ENCODE measurements at regions not wholly inside any gene's neighbourhood (a gene's known extent, or its start where the extent isn't known, plus 50 kb on each side); places are given as distances from the start of the nearest gene placed in this dataset.

DNA sequence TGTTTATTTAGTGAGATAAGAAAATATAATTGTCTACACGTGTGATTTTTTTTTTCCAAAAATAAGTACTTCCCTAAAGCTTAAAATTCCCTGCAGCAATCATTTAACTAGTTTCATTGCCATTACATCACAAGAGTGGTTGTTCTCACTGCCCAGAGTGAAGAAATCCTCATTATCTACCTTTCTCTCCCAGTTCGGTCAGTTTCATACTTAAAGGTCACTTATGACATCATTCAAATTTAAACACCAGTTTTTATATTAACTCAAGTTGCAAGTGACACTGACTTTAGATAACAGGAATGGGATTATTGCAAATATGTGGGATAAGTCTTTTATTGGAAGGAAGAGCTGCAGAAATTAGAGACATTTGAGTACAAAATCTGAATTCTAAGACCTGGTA, 1699.8 kb upstream of the IGFBP7 start:
- Histone ChIP-seq H3K4me3 (no peak overlapping the region), H3K4me1 (no peaks in the 10 kb centered on the region), H3K9me3 (no peaks in the 10 kb centered on the region), H3K27me3 (no peaks in the 10 kb centered on the region), H3K27ac (no peak overlapping the region), H3K36me3 (no peaks in the 10 kb centered on the region)
- DNase-seq (ENCODE audit: extremely low spot score in 2 of 2), result no peak
- TF ChIP-seq POLR2A (IDR thresholded peaks at IDR 0.05) (no peak), POLR2AphosphoS5 (IDR thresholded peaks at IDR 0.05; ENCODE audit: insufficient read depth in 1 of 2, low read depth in 1 of 2) (no peak)
- TF ChIP-seq, protein P1, sequence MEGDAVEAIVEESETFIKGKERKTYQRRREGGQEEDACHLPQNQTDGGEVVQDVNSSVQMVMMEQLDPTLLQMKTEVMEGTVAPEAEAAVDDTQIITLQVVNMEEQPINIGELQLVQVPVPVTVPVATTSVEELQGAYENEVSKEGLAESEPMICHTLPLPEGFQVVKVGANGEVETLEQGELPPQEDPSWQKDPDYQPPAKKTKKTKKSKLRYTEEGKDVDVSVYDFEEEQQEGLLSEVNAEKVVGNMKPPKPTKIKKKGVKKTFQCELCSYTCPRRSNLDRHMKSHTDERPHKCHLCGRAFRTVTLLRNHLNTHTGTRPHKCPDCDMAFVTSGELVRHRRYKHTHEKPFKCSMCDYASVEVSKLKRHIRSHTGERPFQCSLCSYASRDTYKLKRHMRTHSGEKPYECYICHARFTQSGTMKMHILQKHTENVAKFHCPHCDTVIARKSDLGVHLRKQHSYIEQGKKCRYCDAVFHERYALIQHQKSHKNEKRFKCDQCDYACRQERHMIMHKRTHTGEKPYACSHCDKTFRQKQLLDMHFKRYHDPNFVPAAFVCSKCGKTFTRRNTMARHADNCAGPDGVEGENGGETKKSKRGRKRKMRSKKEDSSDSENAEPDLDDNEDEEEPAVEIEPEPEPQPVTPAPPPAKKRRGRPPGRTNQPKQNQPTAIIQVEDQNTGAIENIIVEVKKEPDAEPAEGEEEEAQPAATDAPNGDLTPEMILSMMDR (IDR thresholded peaks at IDR 0.05), result no peak
- intact Hi-C loops (cut with DNase I), result no loop called here

DNA sequence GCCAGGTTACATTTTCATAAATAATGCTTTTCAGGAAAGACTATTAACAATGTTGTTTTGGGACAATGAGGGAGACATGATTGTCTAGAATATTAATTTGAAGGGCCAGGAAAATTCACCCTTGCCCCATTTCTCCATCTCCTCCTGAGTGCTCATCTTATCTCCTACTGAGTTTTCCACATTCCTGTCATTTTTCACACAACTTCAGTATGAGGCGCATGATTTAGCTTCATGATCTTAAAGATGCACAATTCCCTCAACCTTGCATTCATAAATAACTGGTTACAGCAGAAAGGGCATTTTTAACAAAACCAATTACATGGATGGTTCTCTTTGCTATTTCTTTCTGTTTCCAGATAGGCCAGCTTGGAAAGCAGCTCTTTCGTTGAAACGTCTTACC, 1699.2 kb upstream of the IGFBP7 start:
- no peak for DNase-seq (ENCODE audit: extremely low spot score in 2 of 2)
- no peaks in the 10 kb centered on the region for H3K9me3 ChIP-seq
- TF ChIP-seq POLR2AphosphoS5 (IDR thresholded peaks at IDR 0.05; ENCODE audit: insufficient read depth in 1 of 2, low read depth in 1 of 2), result no peak
- TF ChIP-seq POLR2A (IDR thresholded peaks at IDR 0.05), result no peak
- TF ChIP-seq, protein P1 (IDR thresholded peaks at IDR 0.05), result no peak
- intact Hi-C loops (cut with DNase I), result no loop called here
- H3K36me3 ChIP-seq, result no peaks in the 10 kb centered on the region
- H3K4me1 ChIP-seq, result no peaks in the 10 kb centered on the region
- H3K4me3 ChIP-seq, result no peak overlapping the region
- H3K27me3 ChIP-seq, result no peaks in the 10 kb centered on the region
- no peak overlapping the region for H3K27ac ChIP-seq

DNA sequence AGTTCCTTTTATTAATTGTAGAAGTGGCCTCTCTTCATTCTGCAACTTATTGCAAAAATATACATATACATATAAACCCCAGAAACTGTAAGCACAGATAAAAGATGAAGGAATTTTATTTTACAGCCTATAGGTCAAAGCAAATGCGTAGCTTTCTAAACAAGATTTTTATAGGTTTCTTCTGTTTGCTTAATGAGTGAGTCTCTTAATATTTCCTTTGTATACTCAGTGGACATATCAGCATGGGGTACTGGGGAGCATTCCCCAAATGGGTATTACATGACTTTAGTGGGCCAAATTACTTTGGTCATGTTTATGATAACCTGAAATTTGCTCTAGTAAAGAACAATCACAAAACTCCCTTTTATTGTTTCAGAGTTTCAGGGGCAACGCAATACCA, 1698.6 kb upstream of the IGFBP7 start:
- H3K27ac ChIP-seq, result no peak overlapping the region
- H3K4me3 ChIP-seq, result no peak overlapping the region
- no peaks in the 10 kb centered on the region for H3K9me3 ChIP-seq
- intact Hi-C loops (cut with DNase I), result no loop called here
- no peaks in the 10 kb centered on the region for H3K4me1 ChIP-seq
- no peaks in the 10 kb centered on the region for H3K27me3 ChIP-seq
- DNase-seq (ENCODE audit: extremely low spot score in 2 of 2), result no peak
- no peaks in the 10 kb centered on the region for H3K36me3 ChIP-seq
- no peak for TF ChIP-seq POLR2AphosphoS5 (IDR thresholded peaks at IDR 0.05; ENCODE audit: insufficient read depth in 1 of 2, low read depth in 1 of 2)
- TF ChIP-seq, protein P1 (IDR thresholded peaks at IDR 0.05), result no peak
- no peak for TF ChIP-seq POLR2A (IDR thresholded peaks at IDR 0.05)

DNA sequence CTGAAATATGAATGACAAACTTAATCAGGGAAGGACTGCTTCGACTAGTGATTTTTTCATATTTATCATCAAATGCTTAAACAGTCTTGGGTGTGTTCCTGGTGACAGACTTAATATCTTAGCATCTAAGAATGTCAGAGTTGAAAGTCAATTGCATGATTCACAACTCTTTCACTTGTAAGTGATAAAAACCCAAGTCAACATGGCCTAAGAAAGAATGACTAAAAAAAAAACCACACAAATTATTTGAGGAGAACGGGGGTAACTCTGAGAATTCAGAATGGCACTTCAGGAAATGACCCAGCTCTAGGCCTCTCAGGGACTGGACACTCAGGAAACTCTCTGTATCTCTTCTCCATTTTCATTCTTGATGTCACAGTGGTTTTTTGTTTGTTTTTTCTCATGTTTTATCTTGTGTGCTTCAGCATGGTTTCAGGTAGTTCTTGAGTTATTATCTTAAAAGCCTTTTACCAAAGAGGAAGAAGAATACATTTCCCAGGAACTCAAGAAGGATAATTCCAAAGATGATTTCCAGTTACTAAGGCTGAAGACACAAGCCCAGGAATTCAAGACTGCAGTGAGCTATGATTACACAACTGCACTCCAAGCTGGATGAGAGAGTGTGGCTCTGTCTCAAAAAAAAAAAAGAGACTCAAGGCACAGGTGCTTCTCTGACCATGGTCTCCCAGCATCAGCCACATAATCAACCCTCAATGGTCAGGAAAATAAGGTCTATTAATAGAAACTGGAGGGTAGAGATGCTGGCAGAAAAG, 1697.8 kb upstream of the IGFBP7 start:
- H3K9me3 ChIP-seq, result no peaks in the 10 kb centered on the region
- H3K4me3 ChIP-seq, result no peak overlapping the region
- no peaks in the 10 kb centered on the region for H3K36me3 ChIP-seq
- intact Hi-C loops (cut with DNase I), result no loop called here
- H3K27ac ChIP-seq, result no peak overlapping the region
- no peaks in the 10 kb centered on the region for H3K27me3 ChIP-seq
- DNase-seq (ENCODE audit: extremely low spot score in 2 of 2), result no peak
- no peaks in the 10 kb centered on the region for H3K4me1 ChIP-seq
- TF ChIP-seq POLR2AphosphoS5 (IDR thresholded peaks at IDR 0.05; ENCODE audit: insufficient read depth in 1 of 2, low read depth in 1 of 2), result no peak
- TF ChIP-seq, protein P1 (IDR thresholded peaks at IDR 0.05), result no peak
- no peak for TF ChIP-seq POLR2A (IDR thresholded peaks at IDR 0.05)

DNA sequence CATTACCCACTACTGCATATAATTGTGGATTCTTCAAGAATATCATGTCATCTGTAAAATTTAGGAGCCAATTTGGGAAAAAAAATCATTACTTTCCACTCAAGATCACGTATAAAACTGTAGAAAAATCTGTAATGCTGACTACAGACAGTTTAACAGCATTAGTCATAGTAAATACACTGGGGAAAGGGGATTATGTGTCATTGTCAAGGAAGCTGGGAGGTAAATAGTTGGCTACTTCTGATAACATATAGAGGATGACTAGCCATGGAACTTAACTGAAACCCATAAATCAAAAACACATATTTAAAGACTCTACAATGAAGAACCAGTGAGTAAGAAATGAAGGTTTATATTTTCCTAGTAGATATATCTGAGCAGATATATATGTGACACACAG, 1666.4 kb upstream of the IGFBP7 start:
- no peak for TF ChIP-seq POLR2AphosphoS5 (IDR thresholded peaks at IDR 0.05; ENCODE audit: insufficient read depth in 1 of 2, low read depth in 1 of 2)
- TF ChIP-seq POLR2A (IDR thresholded peaks at IDR 0.05), result no peak
- TF ChIP-seq, protein P1 (IDR thresholded peaks at IDR 0.05), result no peak
- H3K9me3 ChIP-seq, result no peaks in the 10 kb centered on the region
- no peak for DNase-seq (ENCODE audit: extremely low spot score in 2 of 2)
- no peaks in the 10 kb centered on the region for H3K36me3 ChIP-seq
- no peak overlapping the region for H3K4me3 ChIP-seq
- H3K4me1 ChIP-seq, result no peaks in the 10 kb centered on the region
- H3K27me3 ChIP-seq, result no peaks in the 10 kb centered on the region
- no peak overlapping the region for H3K27ac ChIP-seq
- intact Hi-C loops (cut with DNase I), result no loop called here
